T-helper 2 cell treated with Interferon-gamma antibody and Interleukin-4, amounts not matched to agents 100 ng/mL and 5 ng/mL, for 36 hours (primary cell): ENCODE measurements at regions not wholly inside any gene's neighbourhood (a gene's known extent, or its start where the extent isn't known, plus 50 kb on each side); places are given as distances from the start of the nearest gene placed in this dataset.

Source experiments
- intact Hi-C: fragments of 100-400 bp; cut with micrococcal nuclease; formaldehyde crosslinking; loops from one replicate; pipeline ENCODE4 v1.15.1; 2023

GRCh38 chr12:107318806-107319532, 225.6 kb upstream of the CRY1 start:
- intact Hi-C loops = loop anchor here (1.0 to 10.0 kb wide), 3 partner anchors 83 to 1316 kb away; partner anchors contain the start of genes CRY1 and SELPLG

GRCh38 chr12:107319533-107320032, 226.2 kb upstream of the CRY1 start:
- intact Hi-C loops = loop anchor here (1.0 to 10.0 kb wide), 5 partner anchors 32 to 1315 kb away; partner anchors contain the start of genes PRDM4 and SELPLG

- intact Hi-C loops = loop anchor here (1.0 to 5.0 kb wide), 4 partner anchors 33 to 442 kb away; partner anchors contain the start of gene PRDM4
Observed at GRCh38 chr12:107320033-107320928, 226.9 kb upstream of the CRY1 start.

GRCh38 chr12:107320929-107321631, 227.7 kb upstream of the CRY1 start:
- intact Hi-C loops = loop anchor here (1.0 to 5.0 kb wide), 7 partner anchors 10 to 441 kb away; partner anchors contain the start of genes PRDM4 and PWP1

- intact Hi-C loops = loop anchor here (2.0 to 5.0 kb wide), 4 partner anchors 35 to 440 kb away; partner anchors contain the start of gene PRDM4
Observed at GRCh38 chr12:107322063-107322462, 228.7 kb upstream of the CRY1 start.

- intact Hi-C loops = no loop called here
Observed at GRCh38 chr12:107325075-107325608, 231.8 kb upstream of the CRY1 start.

- intact Hi-C loops = no loop called here
Observed at GRCh38 chr12:107326237-107326636, 232.9 kb upstream of the CRY1 start.

GRCh38 chr12:107327651-107328182, 234.4 kb upstream of the CRY1 start:
- intact Hi-C loops = no loop called here

- intact Hi-C loops = no loop called here
Observed at GRCh38 chr12:107328442-107329133, 235.2 kb upstream of the CRY1 start.

- intact Hi-C loops = no loop called here
Observed at GRCh38 chr12:107329569-107330324, 236.4 kb upstream of the CRY1 start.

- intact Hi-C loops = loop anchor here (1.0 kb wide), 1 partner anchor 10 kb away; no protein-coding TSS in a partner anchor
Observed at GRCh38 chr12:107330831-107331431, 237.6 kb upstream of the CRY1 start.

- intact Hi-C loops = loop anchor here (1.0 kb wide), 1 partner anchor 10 kb away; no protein-coding TSS in a partner anchor
Observed at GRCh38 chr12:107331471-107331870, 238.1 kb upstream of the CRY1 start.

- intact Hi-C loops = loop anchor here (1.0 kb wide), 1 partner anchor 11 kb away; no protein-coding TSS in a partner anchor
Observed at GRCh38 chr12:107331912-107332311, 238.6 kb upstream of the CRY1 start.

- intact Hi-C loops = no loop called here
Observed at GRCh38 chr12:107332743-107333142, 239.4 kb upstream of the CRY1 start.

GRCh38 chr12:107335802-107336570, 242.6 kb upstream of the CRY1 start:
- intact Hi-C loops = no loop called here

GRCh38 chr12:107336695-107337094, 243.3 kb upstream of the CRY1 start:
- intact Hi-C loops = no loop called here

- intact Hi-C loops = no loop called here
Observed at GRCh38 chr12:107337346-107338095, 244.2 kb upstream of the CRY1 start.
